SK-N-MC (cell line): ENCODE measurements at regions not wholly inside any gene's neighbourhood (a gene's known extent, or its start where the extent isn't known, plus 50 kb on each side); places are given as distances from the start of the nearest gene placed in this dataset.

Experiments used
- EZH2 ChIP-seq: fragments of 200-600 bp; sonication (generic); IDR thresholded peaks from one replicate; pipeline ENCODE4 v1.6.1; 2017; ENCODE audit warnings: antibody characterized with exemption
- POLR2AphosphoS5 ChIP-seq: IDR thresholded peaks from 2 replicates; pipeline ENCODE4 v1.6.1; 2012; ENCODE audit warnings: mild to moderate bottlenecking, low read depth, low read length, borderline replicate concordance

- TF ChIP-seq EZH2 (no peak), POLR2AphosphoS5 (no peak)
These were observed 338.1 kb upstream of the NCKAP5 start for GRCh38 chr2:133906396-133906795.
